ENCODE measurements at regions not wholly inside any gene's neighbourhood (a gene's known extent, or its start where the extent isn't known, plus 50 kb on each side); places are given as distances from the start of the nearest gene placed in this dataset.
"Not testable (repeated sequence)": the region's sequence is repeated elsewhere in the genome, so short reads cannot be mapped to it uniquely, and the experiment has no call there.

DNA sequence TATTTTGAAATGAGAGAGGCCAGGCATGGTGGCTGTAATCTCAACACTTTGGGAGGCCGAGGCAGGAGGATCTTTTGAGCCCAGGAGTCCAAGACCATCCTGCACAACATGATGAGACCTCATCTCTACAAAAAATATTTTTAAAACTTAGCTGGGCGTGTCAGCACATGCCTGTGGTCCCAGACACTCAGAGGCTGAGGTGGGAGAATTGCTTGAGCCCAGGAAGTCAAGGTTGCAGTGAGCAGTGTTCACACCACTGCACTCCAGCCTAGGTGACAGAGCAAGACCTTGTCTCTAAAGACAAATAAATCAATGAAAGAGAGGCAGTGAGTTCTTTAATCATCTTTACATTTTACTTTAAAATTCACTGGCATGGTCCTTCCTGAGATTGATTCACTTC is 124.5 kb downstream of the DUSP6 start:
- DNase-seq (ENCODE audit: low spot score), result no peak

- peak; percentile 13 for DNase-seq (ENCODE audit: low spot score)
Measured at GRCh38 chr12:89225808-89226411, 126.4 kb downstream of the DUSP6 start.

- DNase-seq (ENCODE audit: low spot score), result peak; percentile 76
Measured at GRCh38 chr12:89225401-89225800, 126.9 kb downstream of the DUSP6 start.

DNA sequence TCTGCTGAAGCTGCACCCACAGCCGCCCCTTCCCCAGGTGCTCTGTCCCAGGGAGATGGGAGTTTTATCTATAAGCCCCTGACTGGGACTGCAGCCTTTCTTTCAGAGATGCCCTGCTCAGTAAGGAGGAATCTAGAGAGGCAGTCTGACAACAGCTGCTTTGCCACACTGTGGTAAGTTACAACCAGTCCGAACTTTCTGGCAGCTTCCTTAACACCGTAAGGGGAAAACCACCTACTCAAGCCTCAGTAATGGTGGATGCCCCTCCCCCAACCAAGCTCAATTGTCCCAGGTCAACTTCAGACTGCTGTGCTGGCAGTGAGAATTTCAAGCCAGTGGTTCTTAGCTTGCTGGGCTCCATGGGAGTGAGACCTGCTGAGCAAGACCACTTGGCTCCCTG is 129.7 kb downstream of the DUSP6 start:
- DNase-seq (ENCODE audit: low spot score), result not testable (repeated sequence)

DNA sequence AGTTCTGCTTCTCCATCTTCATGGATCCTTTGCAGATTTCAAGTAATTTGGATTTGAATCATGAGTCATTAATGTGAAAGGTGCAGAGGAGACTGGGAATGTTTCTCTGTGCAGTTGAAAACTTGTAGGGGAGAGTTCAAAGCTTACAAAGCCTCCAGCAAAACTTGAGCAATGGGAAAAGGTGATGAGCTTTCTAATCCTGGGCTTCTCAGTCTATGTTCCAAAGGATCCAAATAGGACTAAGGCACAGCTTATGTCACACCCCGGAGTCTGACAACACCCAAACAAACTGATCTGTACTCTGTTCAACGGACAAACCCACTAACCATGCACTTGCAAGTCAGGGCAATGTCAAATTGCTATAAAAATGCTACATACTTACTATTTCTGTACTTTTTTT is 134.8 kb downstream of the DUSP6 start:
- DNase-seq (ENCODE audit: low spot score), result no peak

GRCh38 chr12:89216211-89216952 is 135.9 kb downstream of the DUSP6 start:
- DNase-seq (ENCODE audit: low spot score), result no peak

GRCh38 chr12:89215196-89215595 is 137.1 kb downstream of the DUSP6 start:
- no peak for DNase-seq (ENCODE audit: low spot score)

GRCh38 chr12:89213747-89214146 is 138.6 kb downstream of the DUSP6 start:
- DNase-seq (ENCODE audit: low spot score), result no peak

DNA sequence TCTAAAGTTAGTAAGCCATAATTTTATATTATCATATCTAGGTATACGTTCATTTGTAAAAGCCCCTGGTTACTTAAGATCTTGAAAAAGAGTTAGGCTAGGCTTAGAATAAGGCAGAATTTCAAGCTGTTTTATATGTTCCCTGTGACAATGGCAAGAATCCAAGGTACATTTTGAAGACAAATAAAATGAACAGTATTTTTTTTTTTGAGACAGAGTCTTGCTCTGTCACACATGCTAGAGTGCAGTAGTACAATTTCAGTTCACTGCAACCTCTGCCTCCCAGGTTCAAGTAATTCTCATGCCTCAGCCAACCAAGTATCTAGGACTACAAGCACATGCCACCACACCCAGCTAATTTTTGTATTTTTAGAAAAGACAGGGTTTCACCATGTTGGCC is 139.2 kb downstream of the DUSP6 start:
- DNase-seq (ENCODE audit: low spot score), result no peak

DNA sequence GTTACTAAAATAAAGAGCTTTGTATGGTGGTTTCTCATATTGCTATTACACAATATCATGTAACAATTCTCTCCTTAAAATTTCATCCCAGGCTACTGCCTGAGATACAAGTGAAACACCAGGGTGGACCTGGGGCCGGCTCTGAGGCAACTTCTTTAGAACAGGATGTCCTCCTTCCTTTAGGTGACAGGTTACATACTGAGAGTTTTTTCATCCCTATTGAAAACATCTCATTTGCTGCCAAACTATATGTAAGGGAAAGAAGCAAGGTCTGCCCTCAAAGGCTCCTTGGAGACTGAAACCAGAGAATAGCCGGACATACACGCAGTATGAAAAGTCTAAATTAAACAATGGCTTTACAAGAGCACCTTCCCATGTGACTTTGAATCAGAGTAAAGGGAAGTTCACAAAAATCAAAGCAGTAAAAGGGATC is 139.9 kb downstream of the DUSP6 start:
- no peak for DNase-seq (ENCODE audit: low spot score)

GRCh38 chr12:89211456-89211855 is 140.8 kb downstream of the DUSP6 start:
- no peak for DNase-seq (ENCODE audit: low spot score)

- DNase-seq (ENCODE audit: low spot score), result no peak
Measured at GRCh38 chr12:89210277-89210676, 142.0 kb downstream of the DUSP6 start.

DNA sequence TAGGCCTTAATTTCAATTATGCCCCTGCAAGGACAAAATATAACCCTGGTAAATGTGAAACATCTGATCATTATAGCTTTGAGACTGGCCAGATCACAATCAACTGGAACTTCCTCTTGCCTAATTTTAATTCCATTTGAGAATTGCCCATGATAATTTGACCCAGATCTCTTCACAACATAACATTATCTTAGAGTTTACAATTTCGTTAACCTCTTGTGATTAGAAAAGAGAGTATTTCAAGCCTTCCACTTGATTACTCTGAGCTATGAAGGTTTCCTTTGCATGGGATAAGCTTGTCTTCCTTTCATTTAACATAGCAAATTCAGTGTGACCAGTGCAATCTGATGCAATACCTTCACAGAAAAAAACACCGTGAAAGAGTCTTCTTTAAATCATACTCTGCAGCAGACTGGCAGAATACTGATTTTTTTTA is 143.6 kb downstream of the DUSP6 start:
- DNase-seq (ENCODE audit: low spot score), result no peak

GRCh38 chr12:89206390-89206789 is 145.9 kb downstream of the DUSP6 start:
- DNase-seq (ENCODE audit: low spot score), result no peak

DNA sequence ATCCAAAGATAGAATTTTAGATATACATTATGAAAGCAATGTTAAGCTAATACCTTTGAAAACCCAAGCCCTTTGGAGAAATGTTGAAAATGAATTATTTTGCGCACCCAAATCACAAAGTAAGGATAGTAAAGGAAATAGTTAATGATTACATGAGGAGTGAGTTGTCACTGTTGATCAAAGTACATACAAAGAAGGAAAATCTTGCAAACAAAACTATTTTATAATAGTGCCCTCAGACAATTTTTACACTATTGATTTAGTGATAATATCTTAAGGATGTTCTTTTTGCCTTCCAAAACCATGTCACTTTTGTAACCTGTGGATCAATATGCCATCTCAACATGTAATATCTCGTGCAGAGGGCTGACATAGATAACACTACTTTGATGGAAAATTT is 146.8 kb downstream of the DUSP6 start:
- no peak for DNase-seq (ENCODE audit: low spot score)

GRCh38 chr12:89203144-89203543 is 149.2 kb downstream of the DUSP6 start:
- no peak for DNase-seq (ENCODE audit: low spot score)

DNA sequence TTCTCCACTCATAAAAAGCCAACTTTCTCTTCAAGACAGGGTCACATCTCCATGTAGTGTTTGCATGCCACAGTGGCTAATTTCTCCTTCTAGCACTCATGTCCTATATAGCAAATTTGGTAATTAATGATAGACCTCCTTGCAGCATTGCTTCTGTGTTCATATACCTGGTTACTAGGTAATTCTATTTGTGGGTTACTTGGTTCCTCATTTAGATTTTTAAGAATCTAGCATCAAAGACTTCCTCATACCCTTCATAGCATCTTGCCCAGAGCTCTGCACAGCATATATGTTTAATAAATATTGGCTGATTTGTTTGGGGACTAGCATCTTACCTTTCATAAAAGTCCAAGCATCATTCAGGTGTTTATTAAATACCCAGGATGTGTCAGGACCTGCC is 152.1 kb downstream of the DUSP6 start:
- DNase-seq (ENCODE audit: low spot score), result no peak

- DNase-seq (ENCODE audit: low spot score), result no peak
Measured at GRCh38 chr12:89195470-89195869, 156.8 kb downstream of the DUSP6 start.

GRCh38 chr12:89194683-89195082 is 157.6 kb downstream of the DUSP6 start:
- no peak for DNase-seq (ENCODE audit: low spot score)

GRCh38 chr12:89192429-89192828 is 159.9 kb downstream of the DUSP6 start:
- DNase-seq (ENCODE audit: low spot score), result no peak

DNA sequence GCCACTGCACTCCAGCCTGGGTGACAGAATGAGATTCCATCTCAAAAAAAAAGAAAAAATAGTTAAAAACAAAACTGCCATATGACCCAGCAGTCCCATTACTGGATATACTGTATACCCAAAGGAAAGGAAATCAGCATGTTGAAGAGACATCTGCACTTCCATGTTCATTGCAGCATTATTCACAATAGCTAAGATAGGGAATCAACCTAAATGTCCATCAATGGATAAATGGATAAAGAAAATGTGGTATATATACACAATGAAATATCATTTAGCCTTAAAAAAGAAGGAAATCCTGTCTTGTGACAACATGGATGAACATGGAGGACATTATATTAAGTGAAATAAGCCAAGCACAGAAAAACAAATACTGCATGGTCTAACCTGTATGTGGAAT is 160.7 kb downstream of the DUSP6 start:
- not testable (repeated sequence) for DNase-seq (ENCODE audit: low spot score)

DNA sequence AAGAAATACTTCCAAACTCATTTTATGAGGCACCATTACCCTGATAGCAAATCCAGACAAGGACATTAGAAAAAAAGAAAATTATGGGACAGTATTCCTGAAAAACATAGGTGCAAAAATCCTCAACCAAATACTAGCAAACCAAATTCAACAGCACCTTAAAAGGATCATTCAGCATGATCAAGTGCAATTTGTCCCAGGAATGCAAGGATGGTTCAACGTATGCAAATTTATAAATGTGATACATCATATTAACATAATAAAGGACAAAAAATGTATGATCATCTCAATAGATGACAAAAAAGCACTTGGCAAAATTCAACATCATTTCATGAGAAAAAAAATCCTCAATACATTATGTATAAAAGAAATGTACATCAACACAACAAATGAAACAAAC is 162.9 kb downstream of the DUSP6 start:
- DNase-seq (ENCODE audit: low spot score), result no peak

GRCh38 chr12:89187507-89187906 is 164.8 kb downstream of the DUSP6 start:
- DNase-seq (ENCODE audit: low spot score), result no peak

DNA sequence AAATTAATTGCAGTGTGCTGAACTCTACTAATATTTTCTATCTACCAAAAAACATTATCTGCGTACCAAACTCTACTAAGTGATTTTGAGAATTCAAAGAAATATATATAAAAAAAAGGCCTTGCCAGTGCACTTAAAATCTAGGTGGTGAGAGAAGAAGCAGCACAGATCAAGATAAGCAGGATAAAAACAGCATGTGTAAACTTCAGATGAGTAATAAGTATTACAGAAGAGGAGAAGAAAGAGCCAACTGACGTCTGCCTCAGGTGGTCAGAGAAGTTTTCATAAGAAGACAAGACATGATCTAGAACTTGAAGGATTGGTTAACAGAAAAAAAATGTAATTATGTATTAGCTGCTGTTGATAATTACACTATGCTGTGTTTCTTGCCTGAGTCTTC is 166.4 kb downstream of the DUSP6 start:
- no peak for DNase-seq (ENCODE audit: low spot score)

Measured in CD4-positive, alpha-beta T cell treated with Interleukin-15 for 4 hours (primary cell).